ENCODE measurements at regions not wholly inside any gene's neighbourhood (a gene's known extent, or its start where the extent isn't known, plus 50 kb on each side); places are given as distances from the start of the nearest gene placed in this dataset.
"Not testable (repeated sequence)": the region's sequence is repeated elsewhere in the genome, so short reads cannot be mapped to it uniquely, and the experiment has no call there.

GRCh38 chr10:130938051-130938450 is 373.5 kb downstream of the TCERG1L start:
- DNase-seq (ENCODE audit: low spot score), result no peak
- no peak for TF ChIP-seq CTCF (IDR thresholded peaks at IDR 0.05; ENCODE audit: extremely low read depth, insufficient read depth, missing control alignments)
- in situ Hi-C loops (cut with MboI; ENCODE audit: low pct_unique_long_range_greater_than_20kb, low sequenced_read_pairs, unreplicated experiment), result no loop called here

GRCh38 chr10:130938891-130939290 is 372.6 kb downstream of the TCERG1L start:
- DNase-seq (ENCODE audit: low spot score); in situ Hi-C loops (cut with MboI; ENCODE audit: low pct_unique_long_range_greater_than_20kb, low sequenced_read_pairs, unreplicated experiment): not testable (repeated sequence)

- DNase-seq (ENCODE audit: low spot score), result no peak
- in situ Hi-C loops (cut with MboI; ENCODE audit: low pct_unique_long_range_greater_than_20kb, low sequenced_read_pairs, unreplicated experiment), result no loop called here
- TF ChIP-seq CTCF (IDR thresholded peaks at IDR 0.05; ENCODE audit: extremely low read depth, insufficient read depth, missing control alignments), result no peak
These were observed 369.6 kb downstream of the TCERG1L start for GRCh38 chr10:130941886-130942285.

GRCh38 chr10:130952086-130952485 is 359.4 kb downstream of the TCERG1L start:
- in situ Hi-C loops (cut with MboI; ENCODE audit: low pct_unique_long_range_greater_than_20kb, low sequenced_read_pairs, unreplicated experiment), result no loop called here
- TF ChIP-seq CTCF (IDR thresholded peaks at IDR 0.05; ENCODE audit: extremely low read depth, insufficient read depth, missing control alignments), result no peak
- DNase-seq (ENCODE audit: low spot score), result no peak

- TF ChIP-seq CTCF (IDR thresholded peaks at IDR 0.05; ENCODE audit: extremely low read depth, insufficient read depth, missing control alignments), result no peak
- in situ Hi-C loops (cut with MboI; ENCODE audit: low pct_unique_long_range_greater_than_20kb, low sequenced_read_pairs, unreplicated experiment), result no loop called here
- no peak for DNase-seq (ENCODE audit: low spot score)
These were observed 357.1 kb downstream of the TCERG1L start for GRCh38 chr10:130954326-130954905.

GRCh38 chr10:130956251-130956650 is 355.3 kb downstream of the TCERG1L start:
- TF ChIP-seq CTCF (IDR thresholded peaks at IDR 0.05; ENCODE audit: extremely low read depth, insufficient read depth, missing control alignments), result no peak
- no peak for DNase-seq (ENCODE audit: low spot score)
- in situ Hi-C loops (cut with MboI; ENCODE audit: low pct_unique_long_range_greater_than_20kb, low sequenced_read_pairs, unreplicated experiment), result no loop called here

GRCh38 chr10:130957423-130957822 is 354.1 kb downstream of the TCERG1L start:
- in situ Hi-C loops (cut with MboI; ENCODE audit: low pct_unique_long_range_greater_than_20kb, low sequenced_read_pairs, unreplicated experiment), result no loop called here
- no peak for DNase-seq (ENCODE audit: low spot score)
- no peak for TF ChIP-seq CTCF (IDR thresholded peaks at IDR 0.05; ENCODE audit: extremely low read depth, insufficient read depth, missing control alignments)
